Immature natural killer cell (primary cell): ENCODE measurements at regions not wholly inside any gene's neighbourhood (a gene's known extent, or its start where the extent isn't known, plus 50 kb on each side); places are given as distances from the start of the nearest gene placed in this dataset.

Experiments
- DNase-seq, 3 donors: peaks; one replicate each; pipeline ENCODE4 v3.0.0; 2022; ENCODE audit warnings: mixed read lengths in 1 of 3
- H3K27ac Mint-ChIP-seq, 6 donors: one replicate each; pipeline ENCODE4 v1.8.0; 2020; ENCODE audit warnings: mixed read lengths in 6 of 6, mild to moderate bottlenecking in 5 of 6, inconsistent platforms in 4 of 6, moderate library complexity in 3 of 6
- H3K27me3 Mint-ChIP-seq, 3 donors: one replicate each; pipeline ENCODE4 v1.8.0; 2020 to 2021; ENCODE audit warnings: low read depth in 3 of 3, mild to moderate bottlenecking in 3 of 3, mixed read lengths in 3 of 3, moderate library complexity in 3 of 3, inconsistent platforms in 1 of 3
- H3K36me3 Mint-ChIP-seq, 3 donors: one replicate each; pipeline ENCODE4 v1.8.0; 2020; ENCODE audit warnings: mixed read lengths in 3 of 3, inconsistent platforms in 2 of 3, mild to moderate bottlenecking in 2 of 3
- H3K4me1 Mint-ChIP-seq, 2 donors: one replicate each; pipeline ENCODE4 v1.8.0; 2020; ENCODE audit warnings: inconsistent platforms in 2 of 2, mild to moderate bottlenecking in 2 of 2, mixed read lengths in 2 of 2, moderate library complexity in 1 of 2
- H3K4me3 Mint-ChIP-seq, 5 donors: one replicate each; pipeline ENCODE4 v1.8.0; 2020; ENCODE audit warnings: mild to moderate bottlenecking in 5 of 5, mixed read lengths in 5 of 5, inconsistent platforms in 3 of 5, moderate library complexity in 3 of 5
- H3K9me3 Mint-ChIP-seq, 6 donors: one replicate each; pipeline ENCODE4 v1.8.0; 2020; ENCODE audit warnings: mild to moderate bottlenecking in 6 of 6, mixed read lengths in 6 of 6, inconsistent platforms in 4 of 6, moderate library complexity in 3 of 6

GRCh38 chr1:39085174-39085573 lies 59.0 kb downstream of the NDUFS5 start:
- no peak for DNase-seq
- peaks cover 9% of the 10 kb centered on the region in 2 donors for H3K4me1 Mint-ChIP-seq
- peaks cover 12 to 15% (median 13%) of the 10 kb centered on the region in 3 donors for H3K27me3 Mint-ChIP-seq
- no peaks in the 10 kb centered on the region for H3K36me3 Mint-ChIP-seq
- H3K9me3 Mint-ChIP-seq: no peaks in the 10 kb centered on the region
- no peak overlapping the region for H3K4me3 Mint-ChIP-seq
- H3K27ac Mint-ChIP-seq: no peak overlapping the region

GRCh38 chr1:39086386-39086785 lies 60.2 kb downstream of the NDUFS5 start:
- Mint-ChIP-seq H3K4me3 (no peak overlapping the region), H3K4me1 (peaks cover 4 to 5% of the 10 kb centered on the region in 2 donors), H3K36me3 (no peaks in the 10 kb centered on the region), H3K27ac (no peak overlapping the region), H3K9me3 (no peaks in the 10 kb centered on the region), H3K27me3 (peaks cover 9 to 18% (median 12%) of the 10 kb centered on the region in 3 donors)
- no peak for DNase-seq

- Mint-ChIP-seq H3K36me3 (no peaks in the 10 kb centered on the region), H3K27ac (no peak overlapping the region), H3K27me3 (peaks cover 9 to 18% (median 12%) of the 10 kb centered on the region in 3 donors), H3K4me3 (no peak overlapping the region), H3K4me1 (peaks cover 4 to 5% of the 10 kb centered on the region in 2 donors), H3K9me3 (no peaks in the 10 kb centered on the region)
- DNase-seq: no peak
These were observed 60.8 kb downstream of the NDUFS5 start for GRCh38 chr1:39086865-39087409.

- DNase-seq: no peak
- peaks cover 5 to 15% (median 9%) of the 10 kb centered on the region in 3 donors for H3K27me3 Mint-ChIP-seq
- H3K36me3 Mint-ChIP-seq: no peaks in the 10 kb centered on the region
- H3K9me3 Mint-ChIP-seq: no peaks in the 10 kb centered on the region
- H3K4me1 Mint-ChIP-seq: peaks cover under 1 to 3% of the 10 kb centered on the region in 2 donors
- H3K4me3 Mint-ChIP-seq: no peak overlapping the region
- H3K27ac Mint-ChIP-seq: no peak overlapping the region
These were observed 61.3 kb downstream of the NDUFS5 start for GRCh38 chr1:39087435-39087834.

- no peak overlapping the region for H3K4me3 Mint-ChIP-seq
- no peak overlapping the region for H3K27ac Mint-ChIP-seq
- DNase-seq: no peak
- no peaks in the 10 kb centered on the region for H3K9me3 Mint-ChIP-seq
- no peaks in the 10 kb centered on the region for H3K4me1 Mint-ChIP-seq
- peaks cover 3 to 11% (median 4%) of the 10 kb centered on the region in 3 donors for H3K27me3 Mint-ChIP-seq
- H3K36me3 Mint-ChIP-seq: no peaks in the 10 kb centered on the region
These were observed 62.5 kb downstream of the NDUFS5 start for GRCh38 chr1:39088658-39089057.

GRCh38 chr1:39089931-39090521 lies 63.9 kb downstream of the NDUFS5 start:
- Mint-ChIP-seq H3K27me3 (peaks cover 0 to 5% (median 2%) of the 10 kb centered on the region in 3 donors), H3K36me3 (no peaks in the 10 kb centered on the region), H3K4me1 (no peaks in the 10 kb centered on the region), H3K9me3 (no peaks in the 10 kb centered on the region), H3K4me3 (no peak overlapping the region), H3K27ac (no peak overlapping the region)
- DNase-seq: no peak

GRCh38 chr1:39090757-39091380 lies 64.7 kb downstream of the NDUFS5 start:
- no peaks in the 10 kb centered on the region for H3K36me3 Mint-ChIP-seq
- DNase-seq: no peak
- H3K27ac Mint-ChIP-seq: no peak overlapping the region
- H3K4me3 Mint-ChIP-seq: no peak overlapping the region
- H3K4me1 Mint-ChIP-seq: no peaks in the 10 kb centered on the region
- no peaks in the 10 kb centered on the region for H3K9me3 Mint-ChIP-seq
- H3K27me3 Mint-ChIP-seq: peaks cover 0 to 5% (median 2%) of the 10 kb centered on the region in 3 donors

- no peaks in the 10 kb centered on the region for H3K36me3 Mint-ChIP-seq
- peaks cover 0 to 5% (median 2%) of the 10 kb centered on the region in 3 donors for H3K27me3 Mint-ChIP-seq
- H3K9me3 Mint-ChIP-seq: no peaks in the 10 kb centered on the region
- peak overlapping the region in 1 of 6 donors; percentile 13 for H3K27ac Mint-ChIP-seq
- no peaks in the 10 kb centered on the region for H3K4me1 Mint-ChIP-seq
- DNase-seq: peak in 1 of 3 donors; percentile 25
- H3K4me3 Mint-ChIP-seq: no peak overlapping the region
These were observed 65.9 kb downstream of the NDUFS5 start for GRCh38 chr1:39091845-39092645.

GRCh38 chr1:39094685-39095084 lies 68.5 kb downstream of the NDUFS5 start:
- H3K27me3 Mint-ChIP-seq: peaks cover 0 to 8% (median 2%) of the 10 kb centered on the region in 3 donors
- H3K4me1 Mint-ChIP-seq: no peaks in the 10 kb centered on the region
- no peak overlapping the region for H3K27ac Mint-ChIP-seq
- no peak for DNase-seq
- no peaks in the 10 kb centered on the region for H3K9me3 Mint-ChIP-seq
- no peaks in the 10 kb centered on the region for H3K36me3 Mint-ChIP-seq
- no peak overlapping the region for H3K4me3 Mint-ChIP-seq

- H3K9me3 Mint-ChIP-seq: no peaks in the 10 kb centered on the region
- peaks cover 0 to 7% of the 10 kb centered on the region in 2 donors for H3K4me1 Mint-ChIP-seq
- peak; percentile 41 to 65 (median 53) for DNase-seq
- no peak overlapping the region for H3K4me3 Mint-ChIP-seq
- peaks cover 0 to 5% (median 0%) of the 10 kb centered on the region in 3 donors for H3K27me3 Mint-ChIP-seq
- no peaks in the 10 kb centered on the region for H3K36me3 Mint-ChIP-seq
- no peak overlapping the region for H3K27ac Mint-ChIP-seq
These were observed 72.5 kb downstream of the NDUFS5 start for GRCh38 chr1:39098546-39099250.

GRCh38 chr1:39102537-39103327 lies 76.6 kb downstream of the NDUFS5 start:
- Mint-ChIP-seq H3K36me3 (no peaks in the 10 kb centered on the region), H3K27ac (peak overlapping the region in 1 of 6 donors; percentile 3), H3K4me3 (peak overlapping the region in 1 of 5 donors; percentile 9), H3K27me3 (peaks cover 0 to 11% (median 2%) of the 10 kb centered on the region in 3 donors), H3K4me1 (peaks cover 9 to 19% of the 10 kb centered on the region in 2 donors), H3K9me3 (no peaks in the 10 kb centered on the region)
- DNase-seq: peak in 1 of 3 donors; percentile 30

GRCh38 chr1:39103328-39104157 lies 77.4 kb downstream of the NDUFS5 start:
- H3K9me3 Mint-ChIP-seq: no peaks in the 10 kb centered on the region
- peak overlapping the region in 2 of 6 donors; percentile 3 to 19 for H3K27ac Mint-ChIP-seq
- peak overlapping the region; percentile 64 to 81 (median 73) for H3K4me3 Mint-ChIP-seq
- no peak for DNase-seq
- H3K36me3 Mint-ChIP-seq: no peaks in the 10 kb centered on the region
- H3K4me1 Mint-ChIP-seq: peaks cover 9 to 19% of the 10 kb centered on the region in 2 donors
- peaks cover 0 to 10% (median 2%) of the 10 kb centered on the region in 3 donors for H3K27me3 Mint-ChIP-seq
